ENCODE measurements at regions not wholly inside any gene's neighbourhood (a gene's known extent, or its start where the extent isn't known, plus 50 kb on each side); places are given as distances from the start of the nearest gene placed in this dataset.

- Histone ChIP-seq H3K27ac (ENCODE audit: insufficient read depth in 1 of 2, low read depth in 1 of 2, low read length in 2 of 2, poor library complexity in 1 of 2, severe bottlenecking in 2 of 2) (no peak overlapping the region), H3K9me3 (ENCODE audit: control extremely low read depth in 1 of 5, control insufficient read depth in 4 of 5, insufficient read depth in 2 of 5, low read depth in 1 of 5, low read length in 4 of 5) (no peaks in the 10 kb centered on the region), H3K27me3 (replicated peaks in 2 of 5; ENCODE audit: control insufficient read depth in 4 of 5, insufficient read depth in 5 of 5, low read length in 4 of 5) (peaks cover 0 to 15% (median 0%) of the 10 kb centered on the region in 5 experiments), H3K36me3 (ENCODE audit: control insufficient read depth in 4 of 4, insufficient read depth in 4 of 4, low read length in 3 of 4) (no peaks in the 10 kb centered on the region), H3K4me1 (ENCODE audit: control extremely low read depth in 1 of 4, control insufficient read depth in 4 of 4, insufficient read depth in 4 of 4, low read length in 3 of 4) (peaks cover 0 to 21% (median 9%) of the 10 kb centered on the region in 4 experiments), H3K4me3 (ENCODE audit: control insufficient read depth in 1 of 7, extremely low read depth in 1 of 7, insufficient read depth in 4 of 7, low read depth in 2 of 7, low read length in 6 of 7) (no peak overlapping the region)
- WGBS (ENCODE audit: insufficient coverage): 90% methylated on average over 12 of the region's 13 CpGs
- POLR2A ChIA-PET: interaction anchor here (0.6 kb wide), 1 partner anchor 42 kb away, joined by 3 read pairs; no protein-coding TSS in a partner anchor
- CTCF ChIA-PET: interaction anchor here (1.1 to 5.2 kb wide), 7 partner anchors 10 to 440 kb away, joined by 3 to 53 read pairs (median 4); no protein-coding TSS in a partner anchor
- DNase-seq: no peak
Measured at GRCh38 chr15:77541421-77542181, 91.1 kb downstream of the LINGO1 start.

GRCh38 chr15:77540312-77541060, 92.2 kb downstream of the LINGO1 start:
- Histone ChIP-seq H3K36me3 (ENCODE audit: control insufficient read depth in 4 of 4, insufficient read depth in 4 of 4, low read length in 3 of 4) (no peaks in the 10 kb centered on the region), H3K9me3 (ENCODE audit: control extremely low read depth in 1 of 5, control insufficient read depth in 4 of 5, insufficient read depth in 2 of 5, low read depth in 1 of 5, low read length in 4 of 5) (no peaks in the 10 kb centered on the region), H3K27me3 (replicated peaks in 2 of 5; ENCODE audit: control insufficient read depth in 4 of 5, insufficient read depth in 5 of 5, low read length in 4 of 5) (peaks cover 0 to 15% (median 0%) of the 10 kb centered on the region in 5 experiments), H3K27ac (ENCODE audit: insufficient read depth in 1 of 2, low read depth in 1 of 2, low read length in 2 of 2, poor library complexity in 1 of 2, severe bottlenecking in 2 of 2) (no peak overlapping the region), H3K4me3 (ENCODE audit: control insufficient read depth in 1 of 7, extremely low read depth in 1 of 7, insufficient read depth in 4 of 7, low read depth in 2 of 7, low read length in 6 of 7) (no peak overlapping the region), H3K4me1 (ENCODE audit: control extremely low read depth in 1 of 4, control insufficient read depth in 4 of 4, insufficient read depth in 4 of 4, low read length in 3 of 4) (peaks cover 0 to 12% (median 9%) of the 10 kb centered on the region in 4 experiments)
- ChIA-PET CTCF (interaction anchor here (1.1 to 5.2 kb wide), 4 partner anchors 9 to 354 kb away, joined by 3 to 53 read pairs (median 5); no protein-coding TSS in a partner anchor), POLR2A (no interaction called here)
- no peak for DNase-seq
- 73% methylated on average over 13 of the region's 13 CpGs for WGBS (ENCODE audit: insufficient coverage)

- DNase-seq: no peak
- H3K27me3 ChIP-seq (replicated peaks in 2 of 5; ENCODE audit: control insufficient read depth in 4 of 5, insufficient read depth in 5 of 5, low read length in 4 of 5): peaks cover 0 to 17% (median 0%) of the 10 kb centered on the region in 5 experiments
- H3K4me3 ChIP-seq (ENCODE audit: control insufficient read depth in 1 of 7, extremely low read depth in 1 of 7, insufficient read depth in 4 of 7, low read depth in 2 of 7, low read length in 6 of 7): no peak overlapping the region
- CTCF ChIA-PET: interaction anchor here (1.7 to 1.8 kb wide), 2 partner anchors 10 to 41 kb away, joined by 5 to 7 read pairs; no protein-coding TSS in a partner anchor
- H3K9me3 ChIP-seq (ENCODE audit: control extremely low read depth in 1 of 5, control insufficient read depth in 4 of 5, insufficient read depth in 2 of 5, low read depth in 1 of 5, low read length in 4 of 5): no peaks in the 10 kb centered on the region
- H3K4me1 ChIP-seq (ENCODE audit: control extremely low read depth in 1 of 4, control insufficient read depth in 4 of 4, insufficient read depth in 4 of 4, low read length in 3 of 4): peaks cover 0 to 12% (median 9%) of the 10 kb centered on the region in 4 experiments
- no peak overlapping the region for H3K27ac ChIP-seq (ENCODE audit: insufficient read depth in 1 of 2, low read depth in 1 of 2, low read length in 2 of 2, poor library complexity in 1 of 2, severe bottlenecking in 2 of 2)
- WGBS (ENCODE audit: insufficient coverage): 91% methylated on average over 5 of the region's 5 CpGs
- H3K36me3 ChIP-seq (ENCODE audit: control insufficient read depth in 4 of 4, insufficient read depth in 4 of 4, low read length in 3 of 4): no peaks in the 10 kb centered on the region
- POLR2A ChIA-PET: no interaction called here
Measured at GRCh38 chr15:77538793-77539497, 93.8 kb downstream of the LINGO1 start.

- H3K27ac ChIP-seq (ENCODE audit: insufficient read depth in 1 of 2, low read depth in 1 of 2, low read length in 2 of 2, poor library complexity in 1 of 2, severe bottlenecking in 2 of 2): no peak overlapping the region
- ChIA-PET POLR2A (no interaction called here), CTCF (interaction anchor here (1.7 to 1.8 kb wide), 2 partner anchors 9 to 40 kb away, joined by 5 to 7 read pairs; no protein-coding TSS in a partner anchor)
- 74% methylated on average over 5 of the region's 7 CpGs for whole genome bisulfite sequencing (ENCODE audit: insufficient coverage)
- no peak overlapping the region for H3K4me3 ChIP-seq (ENCODE audit: control insufficient read depth in 1 of 7, extremely low read depth in 1 of 7, insufficient read depth in 4 of 7, low read depth in 2 of 7, low read length in 6 of 7)
- no peak for DNase-seq
- H3K4me1 ChIP-seq (ENCODE audit: control extremely low read depth in 1 of 4, control insufficient read depth in 4 of 4, insufficient read depth in 4 of 4, low read length in 3 of 4): peaks cover 0 to 7% (median 4%) of the 10 kb centered on the region in 4 experiments
- peaks cover 0 to 26% (median 0%) of the 10 kb centered on the region in 5 experiments for H3K27me3 ChIP-seq (replicated peaks in 2 of 5; ENCODE audit: control insufficient read depth in 4 of 5, insufficient read depth in 5 of 5, low read length in 4 of 5)
- H3K36me3 ChIP-seq (ENCODE audit: control insufficient read depth in 4 of 4, insufficient read depth in 4 of 4, low read length in 3 of 4): no peaks in the 10 kb centered on the region
- H3K9me3 ChIP-seq (ENCODE audit: control extremely low read depth in 1 of 5, control insufficient read depth in 4 of 5, insufficient read depth in 2 of 5, low read depth in 1 of 5, low read length in 4 of 5): no peaks in the 10 kb centered on the region
Measured at GRCh38 chr15:77538027-77538451, 94.7 kb downstream of the LINGO1 start.

GRCh38 chr15:77537006-77537405, 95.7 kb downstream of the LINGO1 start:
- no peaks in the 10 kb centered on the region for H3K4me1 ChIP-seq (ENCODE audit: control extremely low read depth in 1 of 4, control insufficient read depth in 4 of 4, insufficient read depth in 4 of 4, low read length in 3 of 4)

GRCh38 chr15:77535845-77536244, 96.9 kb downstream of the LINGO1 start:
- H3K4me1 ChIP-seq (ENCODE audit: control extremely low read depth in 1 of 4, control insufficient read depth in 4 of 4, insufficient read depth in 4 of 4, low read length in 3 of 4): no peaks in the 10 kb centered on the region
- H3K36me3 ChIP-seq (ENCODE audit: control insufficient read depth in 4 of 4, insufficient read depth in 4 of 4, low read length in 3 of 4): no peaks in the 10 kb centered on the region
- H3K27me3 ChIP-seq (replicated peaks in 2 of 5; ENCODE audit: control insufficient read depth in 4 of 5, insufficient read depth in 5 of 5, low read length in 4 of 5): peaks cover 0 to 42% (median 3%) of the 10 kb centered on the region in 5 experiments
- no peak for DNase-seq
- CTCF ChIA-PET: interaction anchor here (1.2 to 2.1 kb wide), 2 partner anchors 8 to 417 kb away, joined by 6 read pairs; no protein-coding TSS in a partner anchor
- no peaks in the 10 kb centered on the region for H3K9me3 ChIP-seq (ENCODE audit: control extremely low read depth in 1 of 5, control insufficient read depth in 4 of 5, insufficient read depth in 2 of 5, low read depth in 1 of 5, low read length in 4 of 5)
- H3K27ac ChIP-seq (ENCODE audit: insufficient read depth in 1 of 2, low read depth in 1 of 2, low read length in 2 of 2, poor library complexity in 1 of 2, severe bottlenecking in 2 of 2): no peak overlapping the region
- POLR2A ChIA-PET: no interaction called here
- 91% methylated on average over 7 of the region's 7 CpGs for WGBS (ENCODE audit: insufficient coverage)
- no peak overlapping the region for H3K4me3 ChIP-seq (ENCODE audit: control insufficient read depth in 1 of 7, extremely low read depth in 1 of 7, insufficient read depth in 4 of 7, low read depth in 2 of 7, low read length in 6 of 7)

More at GRCh38 chr15:77537006-77537405, 95.7 kb downstream of the LINGO1 start:
- no peaks in the 10 kb centered on the region for H3K36me3 ChIP-seq (ENCODE audit: control insufficient read depth in 4 of 4, insufficient read depth in 4 of 4, low read length in 3 of 4)
- no peak for DNase-seq
- ChIA-PET CTCF (interaction anchor here (1.2 to 2.1 kb wide), 2 partner anchors 9 to 418 kb away, joined by 6 read pairs; no protein-coding TSS in a partner anchor), POLR2A (no interaction called here)
- no peaks in the 10 kb centered on the region for H3K9me3 ChIP-seq (ENCODE audit: control extremely low read depth in 1 of 5, control insufficient read depth in 4 of 5, insufficient read depth in 2 of 5, low read depth in 1 of 5, low read length in 4 of 5)
- no peak overlapping the region for H3K4me3 ChIP-seq (ENCODE audit: control insufficient read depth in 1 of 7, extremely low read depth in 1 of 7, insufficient read depth in 4 of 7, low read depth in 2 of 7, low read length in 6 of 7)
- no peak overlapping the region for H3K27ac ChIP-seq (ENCODE audit: insufficient read depth in 1 of 2, low read depth in 1 of 2, low read length in 2 of 2, poor library complexity in 1 of 2, severe bottlenecking in 2 of 2)
- H3K27me3 ChIP-seq (replicated peaks in 2 of 5; ENCODE audit: control insufficient read depth in 4 of 5, insufficient read depth in 5 of 5, low read length in 4 of 5): peaks cover 0 to 36% (median under 1%) of the 10 kb centered on the region in 5 experiments
- 86% methylated on average over 1 of the region's 1 CpG for WGBS (ENCODE audit: insufficient coverage)
